K562 (cell line): ENCODE measurements at regions not wholly inside any gene's neighbourhood (a gene's known extent, or its start where the extent isn't known, plus 50 kb on each side); places are given as distances from the start of the nearest gene placed in this dataset.

Experiments used
- ATAC-seq: fragments of 200-7000 bp; cut with Tn5 transposase; 3 replicates; pipeline ENCODE4 v1.9.1; 2020; ENCODE audit warnings: moderate library complexity
- BruUV-seq: library from RNA; stranded (reverse); fragments of 400-500 nt; replicated peaks from 2 replicates; lab custom pipeline; 2021; lab: Mats Ljungman, UMichigan
- CTCF ChIA-PET: fragments of 300-600 bp; formaldehyde crosslinking; extraction: SDS; loops from one replicate; lab custom pipeline; 2021; ENCODE audit warnings: low intra/inter-chr PET ratio; lab: Yijun Ruan, JAX
- POLR2A ChIA-PET: fragments of 300-600, 350-650 bp; sonication (Branson Sonifier 250); formaldehyde crosslinking; extraction: SDS; loops from one replicate; lab custom pipeline; 2021; ENCODE audit warnings: antibody characterized with exemption, inconsistent platforms; lab: Yijun Ruan, JAX
- DNase-seq, 4 experiments: peaks; one replicate each; pipeline versions ENCODE4 v3.0.0 to v3.0.0-alpha.2; 2011 to 2018; ENCODE audit warnings: low spot score in 3 of 4, mixed read lengths in 3 of 4; ENCODE audit errors: extremely low read depth in 1 of 4
- FAIRE-seq: peaks from 2 replicates; lab custom pipeline; 2011; peaks lifted over from hg19 to GRCh38; lab: Jason Lieb, UNC
- H2AFZ ChIP-seq: 2 replicates; pipeline ENCODE4 v1.6.0; 2011; ENCODE audit warnings: low read depth, low read length, control low read depth, inconsistent platforms
- H3K27ac ChIP-seq: fragments of 200-600 bp; 3 replicates; pipeline ENCODE4 v1.8.0; 2011; ENCODE audit warnings: low read depth, mild to moderate bottlenecking, control low read depth, inconsistent platforms, low read length, moderate library complexity, mixed read lengths; ENCODE audit errors: extremely low read depth
- H3K27me3 ChIP-seq, 2 experiments: fragments of 300-600 bp in 1 of 2; 2 replicates in 1 of 2; 3 replicates in 1 of 2; pipeline versions ENCODE4 v1.6.0 to v1.8.0; 2011; ENCODE audit warnings: inconsistent platforms in 2 of 2, low read length in 2 of 2, mild to moderate bottlenecking in 1 of 2, mixed read lengths in 1 of 2, moderate library complexity in 1 of 2; ENCODE audit not compliant: control insufficient read depth in 2 of 2, insufficient read depth in 2 of 2
- H3K36me3 ChIP-seq: fragments of 300-600 bp; 3 replicates; pipeline ENCODE4 v1.8.0; 2011; ENCODE audit warnings: mild to moderate bottlenecking, low read length, inconsistent platforms; ENCODE audit not compliant: control insufficient read depth, insufficient read depth
- H3K4me1 ChIP-seq, 2 experiments: fragments of 200-600 bp in 1 of 2; replicated peaks in 1 of 2; 2 replicates in 1 of 2; 3 replicates in 1 of 2; pipeline versions ENCODE4 v1.5.1 to v1.8.0; 2011; ENCODE audit warnings: inconsistent platforms in 2 of 2, low read length in 2 of 2, mild to moderate bottlenecking in 1 of 2, mixed read lengths in 1 of 2, moderate library complexity in 1 of 2; ENCODE audit not compliant: control insufficient read depth in 2 of 2, insufficient read depth in 2 of 2
- H3K4me2 ChIP-seq: 2 replicates; pipeline ENCODE4 v1.6.1; 2011; ENCODE audit warnings: low read length, control low read depth, inconsistent platforms, mixed read lengths; ENCODE audit not compliant: insufficient read depth
- H3K4me3 ChIP-seq: fragments of 200-600 bp; sonication (generic), shearing (Covaris generic); 2 replicates; pipeline ENCODE4 v1.5.1; 2016; ENCODE audit warnings: control low read depth, inconsistent platforms
- H3K79me2 ChIP-seq: fragments of 200-600 bp; 3 replicates; pipeline ENCODE4 v1.8.0; 2011; ENCODE audit warnings: low read length, inconsistent platforms; ENCODE audit not compliant: control insufficient read depth, insufficient read depth
- H3K9ac ChIP-seq, 2 experiments: 2 replicates each; pipeline versions ENCODE4 v1.6.0 to v1.6.1; 2011; ENCODE audit warnings: low read depth in 2 of 2, low read length in 2 of 2, control low read depth in 1 of 2, inconsistent platforms in 1 of 2, mild to moderate bottlenecking in 1 of 2, mixed read lengths in 1 of 2; ENCODE audit not compliant: insufficient read depth in 1 of 2
- H3K9me1 ChIP-seq: one replicate; pipeline ENCODE4 v1.6.0; 2011; ENCODE audit warnings: inconsistent platforms, mild to moderate bottlenecking, low read length, moderate library complexity; ENCODE audit not compliant: control insufficient read depth, insufficient read depth
- H3K9me3 ChIP-seq: replicated peaks from 2 replicates; pipeline ENCODE4 v1.5.1; 2011; ENCODE audit warnings: low read depth, low read length, inconsistent platforms; ENCODE audit not compliant: control insufficient read depth, insufficient read depth
- H4K20me1 ChIP-seq: replicated peaks from 2 replicates; pipeline ENCODE4 v1.6.1; 2011; ENCODE audit warnings: low read length, inconsistent platforms, mixed read lengths; ENCODE audit not compliant: control insufficient read depth, insufficient read depth
- CTCF ChIP-seq, 3 experiments: IDR thresholded peaks in 2 of 3; conservative IDR thresholded peaks in 1 of 3; 2 replicates each; pipeline ENCODE4 v1.5.1; 2011 to 2012; ENCODE audit warnings: low read length in 3 of 3, mild to moderate bottlenecking in 3 of 3, control low read depth in 2 of 3, improper control_type of control experiment in 1 of 3, inconsistent platforms in 1 of 3, low read depth in 1 of 3, mixed read lengths in 1 of 3, moderate library complexity in 1 of 3; ENCODE audit not compliant: insufficient read depth in 2 of 3
- DIDO1 ChIP-seq: fragments of 450-650 bp; IDR thresholded peaks from 2 replicates; pipeline ENCODE4 v1.6.1; 2016; ENCODE audit warnings: low read depth, missing biosample characterization, missing genetic modification characterization
- NELFE ChIP-seq: IDR thresholded peaks from 2 replicates; pipeline ENCODE4 v1.6.1; 2011; ENCODE audit warnings: mild to moderate bottlenecking; ENCODE audit not compliant: insufficient read depth, insufficient read length
- POU5F1 ChIP-seq: fragments of 150-350 bp; IDR thresholded peaks from 2 replicates; pipeline ENCODE4 v1.6.1; 2014; ENCODE audit warnings: borderline replicate concordance, low read length, low read depth, mild to moderate bottlenecking; ENCODE audit not compliant: partially characterized antibody
- SIRT6 ChIP-seq: IDR thresholded peaks from one replicate; pipeline ENCODE4 v1.6.1; 2012; ENCODE audit warnings: low read depth, mild to moderate bottlenecking, control low read depth, inconsistent platforms, low read length, moderate library complexity
- TGIF2 ChIP-seq: sonication (generic); formaldehyde crosslinking; IDR thresholded peaks from 2 replicates; pipeline ENCODE4 v1.8.1; 2022; ENCODE audit warnings: mild to moderate bottlenecking, missing genetic modification reagents, moderate library complexity
- TRIM28 ChIP-seq: fragments of 450-650 bp; IDR thresholded peaks from 2 replicates; pipeline ENCODE4 v1.6.1; 2017
- ZNF431 ChIP-seq: sonication (generic); formaldehyde crosslinking; IDR thresholded peaks from 2 replicates; pipeline ENCODE4 v1.8.0; 2022; ENCODE audit warnings: mild to moderate bottlenecking, missing genetic modification reagents
- WGBS: fragments of 100-300 bp; shearing (Covaris generic); methylation state at CpG from one replicate; pipeline ENCODE4 v1.1.6; 2016; ENCODE audit warnings: low coverage, mixed read lengths; ENCODE audit not compliant: insufficient coverage; ENCODE audit errors: missing lambda C conversion rate; 5-methylcytosine and 5-hydroxymethylcytosine counted together
- in situ Hi-C: fragments of 300-500 bp; cut with MboI; formaldehyde crosslinking; loops from 4 replicates; pipeline ENCODE4 v1.15.0; 2018; ENCODE audit warnings: inconsistent platforms, mixed read lengths
- intact Hi-C: fragments of 100-400 bp; cut with micrococcal nuclease; formaldehyde crosslinking; loops from 2 replicates; pipeline ENCODE4 v1.14.2; 2022
- TF ChIP-seq, protein P1 (sequence below), 2 experiments: fragments of 450-650 bp; IDR thresholded peaks; 2 replicates each; pipeline ENCODE4 v1.6.1; 2016; ENCODE audit warnings: mild to moderate bottlenecking in 2 of 2, borderline replicate concordance in 1 of 2, low read depth in 1 of 2, moderate library complexity in 1 of 2
- TF ChIP-seq, protein P2 (sequence below), 2 experiments: fragments of 450-650 bp; conservative IDR thresholded peaks; 2 replicates each; pipeline ENCODE4 v1.6.1; 2017; ENCODE audit warnings: mild to moderate bottlenecking in 2 of 2, moderate library complexity in 2 of 2

GRCh38 chr2:235105821-235106359 is 154.1 kb downstream of the SH3BP4 start:
- ChIA-PET CTCF (no interaction called here), POLR2A (interaction anchor here (1.4 kb wide), 1 partner anchor 8 kb away, joined by 3 read pairs; no protein-coding TSS in a partner anchor)
- FAIRE-seq = no peak
- TF ChIP-seq ZNF431 = no peak
- TF ChIP-seq POU5F1 = no peak
- TF ChIP-seq, protein P1, sequence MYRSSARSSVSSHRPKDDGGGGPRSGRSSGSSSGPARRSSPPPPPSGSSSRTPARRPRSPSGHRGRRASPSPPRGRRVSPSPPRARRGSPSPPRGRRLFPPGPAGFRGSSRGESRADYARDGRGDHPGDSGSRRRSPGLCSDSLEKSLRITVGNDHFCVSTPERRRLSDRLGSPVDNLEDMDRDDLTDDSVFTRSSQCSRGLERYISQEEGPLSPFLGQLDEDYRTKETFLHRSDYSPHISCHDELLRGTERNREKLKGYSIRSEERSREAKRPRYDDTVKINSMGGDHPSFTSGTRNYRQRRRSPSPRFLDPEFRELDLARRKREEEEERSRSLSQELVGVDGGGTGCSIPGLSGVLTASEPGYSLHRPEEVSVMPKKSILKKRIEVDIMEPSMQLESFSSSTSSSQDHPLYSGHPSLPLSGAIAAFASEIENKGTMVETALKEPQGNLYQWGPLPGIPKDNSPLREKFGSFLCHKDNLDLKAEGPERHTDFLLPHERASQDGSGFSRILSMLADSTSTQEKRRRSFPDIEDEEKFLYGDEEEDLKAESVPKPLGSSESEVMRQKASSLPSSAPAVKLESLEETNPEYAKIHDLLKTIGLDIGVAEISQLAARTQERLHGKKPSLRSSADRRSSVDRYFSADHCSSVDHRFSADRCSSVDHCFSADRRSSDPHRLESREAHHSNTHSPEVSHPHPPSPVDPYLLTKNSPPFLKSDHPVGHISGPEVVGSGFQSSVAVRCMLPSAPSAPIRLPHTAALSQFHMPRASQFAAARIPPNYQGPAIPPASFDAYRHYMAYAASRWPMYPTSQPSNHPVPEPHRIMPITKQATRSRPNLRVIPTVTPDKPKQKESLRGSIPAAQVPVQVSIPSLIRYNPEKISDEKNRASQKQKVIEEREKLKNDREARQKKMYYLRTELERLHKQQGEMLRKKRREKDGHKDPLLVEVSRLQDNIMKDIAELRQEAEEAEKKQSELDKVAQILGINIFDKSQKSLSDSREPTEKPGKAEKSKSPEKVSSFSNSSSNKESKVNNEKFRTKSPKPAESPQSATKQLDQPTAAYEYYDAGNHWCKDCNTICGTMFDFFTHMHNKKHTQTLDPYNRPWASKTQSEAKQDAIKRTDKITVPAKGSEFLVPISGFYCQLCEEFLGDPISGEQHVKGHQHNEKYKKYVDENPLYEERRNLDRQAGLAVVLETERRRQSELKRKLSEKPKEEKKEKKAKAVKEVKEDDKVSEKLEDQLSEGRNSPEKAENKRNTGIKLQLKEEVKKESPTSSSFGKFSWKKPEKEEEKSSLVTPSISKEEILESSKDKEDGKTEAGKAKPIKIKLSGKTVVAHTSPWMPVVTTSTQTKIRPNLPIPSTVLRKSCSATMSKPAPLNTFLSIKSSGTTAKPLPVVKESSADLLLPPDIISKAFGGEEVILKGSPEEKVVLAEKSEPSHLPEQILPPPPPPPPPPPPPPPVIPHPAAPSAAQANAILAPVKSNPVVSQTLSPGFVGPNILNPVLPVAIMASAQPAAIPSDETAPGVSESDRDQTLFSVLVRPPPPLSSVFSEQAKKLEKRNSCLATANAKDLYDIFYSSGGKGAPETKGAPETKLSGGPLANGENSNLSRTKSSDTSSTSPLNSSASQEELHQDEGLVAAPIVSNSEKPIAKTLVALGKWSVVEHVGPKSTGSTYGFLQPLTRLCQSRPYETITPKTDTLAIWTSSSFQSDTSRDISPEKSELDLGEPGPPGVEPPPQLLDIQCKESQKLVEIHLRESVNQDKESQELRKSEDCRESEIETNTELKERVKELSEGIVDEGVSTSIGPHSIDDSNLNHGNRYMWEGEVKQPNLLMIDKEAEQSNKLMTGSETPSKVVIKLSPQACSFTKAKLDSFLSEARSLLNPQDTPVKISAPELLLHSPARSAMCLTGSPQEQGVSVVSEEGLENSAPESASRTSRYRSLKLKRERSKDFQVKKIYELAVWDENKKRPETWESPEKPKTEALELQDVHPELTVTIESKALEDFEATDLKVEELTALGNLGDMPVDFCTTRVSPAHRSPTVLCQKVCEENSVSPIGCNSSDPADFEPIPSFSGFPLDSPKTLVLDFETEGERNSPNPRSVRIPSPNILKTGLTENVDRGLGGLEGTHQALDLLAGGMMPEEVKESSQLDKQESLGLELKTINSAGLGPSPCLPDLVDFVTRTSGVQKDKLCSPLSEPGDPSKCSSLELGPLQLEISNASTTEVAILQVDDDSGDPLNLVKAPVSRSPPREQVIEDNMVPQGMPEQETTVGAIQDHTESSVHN (IDR thresholded peaks at IDR 0.05; ENCODE audit: borderline replicate concordance in 1 of 2, low read depth in 1 of 2) = no peak
- TF ChIP-seq, protein P2, sequence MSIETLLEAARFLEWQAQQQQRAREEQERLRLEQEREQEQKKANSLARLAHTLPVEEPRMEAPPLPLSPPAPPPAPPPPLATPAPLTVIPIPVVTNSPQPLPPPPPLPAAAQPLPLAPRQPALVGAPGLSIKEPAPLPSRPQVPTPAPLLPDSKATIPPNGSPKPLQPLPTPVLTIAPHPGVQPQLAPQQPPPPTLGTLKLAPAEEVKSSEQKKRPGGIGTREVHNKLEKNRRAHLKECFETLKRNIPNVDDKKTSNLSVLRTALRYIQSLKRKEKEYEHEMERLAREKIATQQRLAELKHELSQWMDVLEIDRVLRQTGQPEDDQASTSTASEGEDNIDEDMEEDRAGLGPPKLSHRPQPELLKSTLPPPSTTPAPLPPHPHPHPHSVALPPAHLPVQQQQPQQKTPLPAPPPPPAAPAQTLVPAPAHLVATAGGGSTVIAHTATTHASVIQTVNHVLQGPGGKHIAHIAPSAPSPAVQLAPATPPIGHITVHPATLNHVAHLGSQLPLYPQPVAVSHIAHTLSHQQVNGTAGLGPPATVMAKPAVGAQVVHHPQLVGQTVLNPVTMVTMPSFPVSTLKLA (conservative IDR thresholded peaks at IDR 0.05) = no peak
- no peak for TF ChIP-seq CTCF (IDR thresholded peaks at IDR 0.05 in 2 of 3, conservative IDR thresholded peaks at IDR 0.05 in 1 of 3; ENCODE audit: insufficient read depth in 2 of 3, low read depth in 1 of 3, low read length in 3 of 3)
- no peak for TF ChIP-seq TRIM28
- TF ChIP-seq SIRT6 = no peak
- TF ChIP-seq NELFE = no peak
- no peak for TF ChIP-seq TGIF2 (CRISPR knock-in tag)
- no peak for TF ChIP-seq DIDO1 (tag)

More at GRCh38 chr2:235105821-235106359, 154.1 kb downstream of the SH3BP4 start:
- no peak overlapping the region for H3K9ac ChIP-seq
- no peak for DNase-seq
- H3K4me3 ChIP-seq = no peak overlapping the region
- H3K27me3 ChIP-seq = peaks cover 0 to 16% of the 10 kb centered on the region in 2 experiments; a peak in 2 of 5 replicates
- H3K79me2 ChIP-seq = no peaks in the 10 kb centered on the region
- H3K9me3 ChIP-seq = no peaks in the 10 kb centered on the region
- H4K20me1 ChIP-seq = no peaks in the 10 kb centered on the region
- ATAC-seq = no peak
- intact Hi-C loops = no loop called here
- no peak overlapping the region for H3K4me2 ChIP-seq
- H3K9me1 ChIP-seq = no peaks in the 10 kb centered on the region
- no peak overlapping the region for H3K27ac ChIP-seq
- WGBS = 15% methylated on average over 11 of the region's 19 CpGs
- H2AFZ ChIP-seq = no peak overlapping the region
- BruUV-seq = no TSS peak
- in situ Hi-C loops = loop anchor here (10.0 kb wide), 1 partner anchor 561 kb away; no protein-coding TSS in a partner anchor
- no peaks in the 10 kb centered on the region for H3K4me1 ChIP-seq
- no peaks in the 10 kb centered on the region for H3K36me3 ChIP-seq
